ENCODE measurements at regions not wholly inside any gene's neighbourhood (a gene's known extent, or its start where the extent isn't known, plus 50 kb on each side); places are given as distances from the start of the nearest gene placed in this dataset.
"Not testable (repeated sequence)": the region's sequence is repeated elsewhere in the genome, so short reads cannot be mapped to it uniquely, and the experiment has no call there.

DNA sequence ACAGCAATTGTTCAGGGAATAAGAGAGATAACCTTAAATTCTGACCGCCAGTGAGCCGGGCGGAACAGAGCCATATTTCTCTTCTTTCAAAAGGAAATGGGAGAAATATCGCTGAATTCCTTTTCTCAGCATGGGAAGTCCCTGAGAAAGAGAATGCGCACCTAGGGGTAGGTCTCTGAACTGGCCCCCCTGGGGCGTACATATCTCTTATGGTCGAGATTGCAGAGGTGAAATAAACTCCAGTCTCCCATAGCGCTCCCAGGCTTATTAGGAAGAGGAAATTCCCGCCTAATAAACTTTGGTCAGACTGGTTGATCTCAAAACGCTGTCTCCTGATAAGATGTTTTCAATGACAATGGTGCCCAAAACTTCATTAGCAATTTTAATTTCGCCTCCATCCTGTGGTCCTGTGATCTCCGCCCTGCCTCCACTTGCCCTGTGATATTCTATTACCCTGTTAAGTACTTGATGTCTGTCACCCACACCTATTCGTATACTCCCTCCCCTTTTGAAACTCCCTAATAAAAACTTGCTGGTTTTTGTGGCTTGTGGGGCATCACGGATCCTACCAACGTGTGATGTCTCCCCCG is 195.8 kb upstream of the HMCN1 start:
- not testable (repeated sequence) for DNase-seq

DNA sequence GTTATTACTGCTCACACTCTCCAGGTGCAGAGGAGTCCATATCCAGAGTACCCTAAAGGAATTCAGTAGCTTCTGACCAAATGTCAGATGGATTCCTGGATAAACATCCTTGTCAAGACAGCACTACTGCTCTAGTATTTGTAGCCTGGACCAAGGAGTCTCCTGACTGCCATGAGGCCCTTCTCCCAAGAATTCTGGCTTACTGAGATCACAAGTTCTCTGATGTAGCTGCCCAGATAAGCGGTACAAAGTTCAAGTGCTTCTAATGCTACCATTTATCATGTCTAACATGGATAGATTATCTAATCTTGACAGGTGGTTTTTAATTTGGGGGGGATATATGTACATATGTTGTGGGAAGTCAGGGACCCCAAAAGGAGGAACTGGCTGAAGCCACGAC is 196.6 kb upstream of the HMCN1 start:
- no peak for DNase-seq

DNA sequence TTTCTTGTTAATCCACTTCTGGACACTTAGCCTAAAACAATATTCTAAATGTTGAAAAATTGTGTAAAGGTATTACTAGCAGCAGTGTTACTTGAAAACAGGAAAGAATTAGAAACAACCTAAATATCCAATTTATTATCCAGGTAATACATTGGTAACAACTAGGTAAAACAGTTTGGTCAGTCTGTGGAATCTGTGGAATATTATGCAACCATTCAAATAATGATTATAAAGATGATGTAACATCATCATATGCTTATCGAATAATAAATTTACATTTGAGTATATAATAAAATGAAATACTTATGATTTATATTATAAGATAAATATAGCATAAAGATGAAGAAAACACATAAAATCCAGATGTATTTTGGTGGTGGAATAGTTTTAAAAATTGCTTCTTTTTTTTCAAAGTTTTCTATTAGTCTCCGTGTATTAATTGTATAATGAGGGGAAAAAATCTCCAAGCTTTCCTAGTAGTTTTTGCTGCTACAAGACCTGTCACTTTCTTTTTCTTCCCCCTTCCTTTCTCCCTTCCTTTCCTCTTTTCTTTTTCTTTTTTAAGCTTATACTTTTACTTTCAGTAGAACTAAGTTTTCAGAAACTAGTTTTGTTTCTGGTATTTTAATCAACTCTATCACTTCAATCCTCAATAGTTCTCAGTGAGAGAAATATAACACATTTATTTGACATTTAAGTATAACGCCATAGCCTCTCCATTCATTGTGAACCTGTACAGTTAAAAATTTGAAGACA is 197.8 kb upstream of the HMCN1 start:
- DNase-seq, result no peak

DNA sequence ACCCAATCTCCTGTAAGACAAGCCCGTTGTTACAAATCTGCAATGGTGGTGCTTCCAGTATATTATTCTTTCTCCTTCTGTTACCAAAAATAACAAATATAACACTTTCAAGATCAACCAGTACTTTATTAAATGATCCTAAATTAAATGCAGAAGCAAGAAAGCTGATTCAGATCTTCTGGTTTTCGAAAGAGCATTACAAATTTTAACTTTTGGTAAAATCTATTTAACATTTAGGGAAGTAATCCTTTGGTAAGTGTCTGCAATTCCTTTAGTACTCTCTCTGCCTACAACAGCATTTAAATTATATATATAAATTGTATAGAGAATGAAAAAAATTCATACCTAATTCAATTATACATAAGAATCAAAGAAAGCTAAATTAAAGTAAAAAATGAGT is 198.6 kb upstream of the HMCN1 start:
- DNase-seq, result no peak

DNA sequence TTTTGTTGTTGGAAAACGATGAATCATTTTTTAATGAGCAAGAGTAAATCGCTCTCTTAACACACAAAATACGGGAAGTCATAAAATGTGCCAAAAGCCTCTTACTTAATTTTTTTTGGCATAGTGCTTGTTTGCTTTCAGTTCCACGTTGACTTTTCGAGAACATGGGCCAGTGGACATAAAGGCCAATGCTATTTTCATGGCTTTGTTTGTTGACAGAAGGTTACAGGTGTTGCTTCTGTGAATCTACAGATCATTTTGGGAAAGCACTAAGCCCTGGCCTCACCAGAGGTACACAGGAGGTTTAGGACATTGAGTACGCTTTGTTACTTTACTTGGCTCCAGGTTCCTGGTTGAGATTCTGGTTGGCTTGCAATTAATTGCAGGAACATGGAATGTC is 199.4 kb upstream of the HMCN1 start:
- DNase-seq, result no peak

DNA sequence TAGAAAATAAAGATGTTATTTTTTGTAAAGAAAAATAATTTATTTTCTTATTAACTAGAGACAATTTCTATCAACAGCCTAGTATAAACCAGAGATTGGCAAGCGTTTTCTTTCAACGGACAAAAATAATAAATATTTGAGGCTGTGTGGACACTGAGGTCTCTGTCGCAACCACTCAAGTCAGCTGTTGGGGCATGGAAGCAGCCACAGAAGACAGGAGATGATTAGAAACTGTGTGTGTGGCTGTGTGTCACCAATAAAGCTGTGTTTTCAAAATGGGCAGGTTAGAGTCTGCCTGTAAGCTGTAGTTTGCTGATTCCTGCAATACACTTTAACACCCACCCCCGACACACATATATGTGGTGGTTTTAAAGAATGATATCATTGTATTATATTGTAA is 200.6 kb upstream of the HMCN1 start:
- DNase-seq, result no peak

DNA sequence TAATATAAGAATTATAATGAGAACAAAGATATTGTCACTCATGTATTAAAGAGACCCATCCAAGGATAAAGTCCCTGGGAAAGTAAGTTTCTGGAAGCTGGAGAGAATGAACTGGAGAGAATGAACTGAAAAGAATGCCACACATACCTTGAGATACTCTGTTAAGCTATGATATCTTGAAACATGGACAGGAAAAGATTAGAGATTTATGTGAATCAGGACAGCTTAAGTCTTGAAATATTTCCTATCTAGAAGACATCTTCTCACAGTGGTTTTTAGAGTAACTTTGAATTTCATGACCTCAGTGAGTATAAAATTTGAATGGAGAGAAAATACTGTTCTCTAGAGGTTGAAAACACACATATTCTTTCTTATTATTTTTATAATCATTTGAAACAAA is 201.3 kb upstream of the HMCN1 start:
- no peak for DNase-seq

DNA sequence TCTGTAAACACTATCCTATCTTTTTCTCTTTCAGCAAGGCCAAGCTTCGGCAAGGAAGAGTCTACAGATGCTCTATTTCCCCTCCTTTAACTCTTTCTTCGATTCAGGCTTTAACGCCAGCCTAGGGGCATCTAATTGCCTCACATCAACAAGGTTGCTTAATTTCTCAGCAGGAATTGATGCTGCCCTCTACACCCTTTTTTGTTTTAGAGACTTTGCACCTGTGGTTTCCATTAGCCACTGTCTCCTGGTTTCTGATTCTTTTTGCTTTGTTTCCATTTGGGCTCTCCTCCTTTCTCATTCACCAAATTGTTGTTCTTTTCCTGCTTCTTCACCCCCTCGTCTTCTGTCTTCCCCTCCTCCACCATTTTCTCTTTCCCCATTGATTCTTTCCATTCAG is 202.4 kb upstream of the HMCN1 start:
- no peak for DNase-seq

DNA sequence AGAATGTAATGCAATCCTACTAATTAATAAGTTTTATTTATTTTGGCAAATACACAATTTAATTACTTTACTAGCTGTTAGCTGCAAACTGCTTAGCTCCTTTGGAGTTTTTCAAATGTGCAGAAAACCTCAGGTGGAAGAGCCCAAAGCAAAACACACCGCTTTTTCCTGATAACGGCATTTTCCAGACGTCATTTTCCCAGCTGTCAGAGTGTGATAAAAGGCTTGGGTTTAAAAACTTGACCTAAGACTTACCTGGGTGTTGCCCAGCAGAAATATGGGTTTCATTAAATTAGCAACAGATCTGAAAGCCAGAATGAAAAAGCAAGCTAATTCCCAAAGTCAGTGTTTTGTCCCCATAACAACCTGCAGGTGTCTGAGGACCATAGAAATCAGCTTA is 204.0 kb upstream of the HMCN1 start:
- no peak for DNase-seq

DNA sequence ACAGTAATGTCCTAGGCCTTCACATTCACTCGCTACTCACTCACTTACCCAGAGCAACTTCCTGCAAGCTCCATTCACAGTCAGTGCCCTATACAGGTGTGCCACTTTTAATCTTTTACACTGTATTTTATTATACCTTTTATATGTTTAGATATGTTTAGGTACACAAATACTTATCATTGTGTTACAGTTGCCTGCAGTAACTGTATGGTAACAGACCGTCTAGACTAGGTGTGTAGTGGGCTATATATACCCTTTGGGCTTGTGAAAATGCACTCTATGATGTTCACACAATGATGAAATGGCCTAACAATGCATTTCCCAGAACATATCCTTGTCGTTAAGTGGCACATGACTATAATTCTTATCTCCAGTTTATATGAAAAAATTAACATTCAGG is 204.5 kb upstream of the HMCN1 start:
- no peak for DNase-seq

DNA sequence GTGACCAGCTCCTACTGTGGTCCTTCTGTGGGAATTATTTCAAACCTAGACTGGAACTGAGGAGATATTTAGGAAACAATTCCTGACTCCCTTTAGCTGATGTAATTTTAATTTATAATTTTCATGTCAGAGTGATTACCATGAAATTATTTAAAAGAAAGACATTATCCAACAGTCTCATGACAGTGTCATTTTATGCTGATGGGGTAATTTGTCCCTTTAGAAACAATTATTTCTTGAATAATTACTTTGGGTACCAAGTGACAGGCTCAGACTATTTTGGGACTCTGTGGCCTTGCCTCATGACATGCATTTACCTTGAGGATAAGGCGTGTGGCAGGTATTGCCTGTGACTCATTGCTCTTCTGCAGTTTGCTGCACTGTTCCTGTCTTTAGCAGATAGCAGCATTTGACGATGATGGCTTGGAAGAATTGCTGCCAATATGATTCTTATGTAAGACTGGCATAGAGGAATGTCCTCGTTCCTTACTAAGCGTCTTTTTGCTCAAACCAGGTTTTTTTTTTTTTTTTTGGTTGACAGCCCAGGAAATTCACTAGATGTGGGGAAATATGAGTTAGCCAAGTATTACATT is 206.0 kb upstream of the HMCN1 start:
- no peak for DNase-seq

DNA sequence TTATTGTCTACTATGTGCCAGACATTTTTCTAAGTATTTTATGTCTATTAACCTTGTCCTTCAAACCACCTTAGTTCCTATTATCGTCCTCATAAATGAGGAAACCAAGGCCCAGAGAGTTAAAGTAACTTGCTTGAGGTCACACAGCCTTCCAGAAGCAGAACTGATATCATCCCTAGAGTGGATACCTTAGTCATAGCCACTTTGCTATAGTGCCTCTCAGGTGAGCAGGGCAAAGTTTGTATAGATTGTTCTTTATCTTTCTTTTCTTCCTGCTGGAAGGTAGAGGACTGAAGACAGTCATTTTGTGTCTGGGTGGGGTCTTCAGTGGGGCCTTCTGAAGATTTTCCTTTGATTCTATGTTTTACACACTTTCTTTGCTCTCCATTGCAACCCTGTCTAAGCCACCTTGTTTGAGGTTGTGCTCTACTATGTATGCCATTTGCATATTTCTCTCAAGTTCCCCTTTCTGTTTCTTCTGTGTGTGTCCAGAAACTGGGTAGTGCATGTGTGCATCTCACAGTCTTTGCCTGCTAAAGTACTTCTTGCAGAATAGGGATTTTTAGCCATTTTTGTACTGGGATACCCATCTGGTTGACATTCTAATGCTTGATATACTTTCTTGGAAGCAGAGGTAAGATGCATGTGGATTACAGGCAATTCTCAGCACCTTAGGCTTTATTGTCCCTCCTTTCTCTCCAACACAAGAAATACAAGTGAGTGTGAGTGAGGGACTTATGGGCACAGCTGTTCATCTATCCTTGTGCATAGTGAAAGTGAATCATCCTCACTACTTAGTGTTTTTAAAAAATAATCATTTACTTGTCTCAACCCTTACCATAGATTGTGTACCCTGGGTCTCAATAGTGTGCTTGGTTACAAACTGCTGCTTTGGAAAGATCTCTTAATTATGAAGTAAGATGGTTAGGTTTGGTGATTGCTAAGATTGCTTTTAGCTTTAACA is 207.6 kb upstream of the HMCN1 start:
- no peak for DNase-seq

DNA sequence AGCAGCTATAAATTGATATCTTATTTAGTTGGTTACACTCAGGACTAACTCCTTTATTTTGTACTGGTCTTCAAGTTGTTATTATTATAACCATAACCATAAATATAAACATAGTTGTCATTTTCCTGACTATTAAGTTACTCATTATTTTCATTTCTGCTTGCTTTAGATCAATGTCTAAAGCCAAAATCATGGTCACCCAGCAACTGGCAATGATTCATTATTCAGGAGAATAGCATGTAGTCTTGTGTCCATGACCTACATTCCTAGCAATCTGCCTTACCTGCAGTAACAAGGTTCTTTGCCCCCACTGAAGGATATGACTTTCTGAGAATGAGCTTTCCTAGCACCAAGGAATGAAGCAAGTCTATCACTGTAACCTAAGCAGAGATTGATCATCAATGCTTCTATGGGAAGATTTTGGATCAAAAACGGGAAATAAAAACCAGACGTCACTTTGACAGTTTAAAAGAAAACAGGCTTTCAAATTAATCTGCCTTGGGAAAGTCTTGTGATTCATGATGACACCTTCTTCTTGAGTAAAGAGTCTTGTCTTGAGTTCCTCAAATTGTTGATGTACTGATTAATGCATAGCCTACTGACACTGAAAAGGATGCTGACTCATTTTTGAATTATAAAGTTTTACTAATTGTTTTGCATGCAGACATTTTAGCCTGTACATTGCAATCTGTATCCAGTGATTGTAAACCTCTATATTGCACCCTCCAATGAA is 203.3 kb upstream of the IVNS1ABP start:
- DNase-seq, result no peak

DNA sequence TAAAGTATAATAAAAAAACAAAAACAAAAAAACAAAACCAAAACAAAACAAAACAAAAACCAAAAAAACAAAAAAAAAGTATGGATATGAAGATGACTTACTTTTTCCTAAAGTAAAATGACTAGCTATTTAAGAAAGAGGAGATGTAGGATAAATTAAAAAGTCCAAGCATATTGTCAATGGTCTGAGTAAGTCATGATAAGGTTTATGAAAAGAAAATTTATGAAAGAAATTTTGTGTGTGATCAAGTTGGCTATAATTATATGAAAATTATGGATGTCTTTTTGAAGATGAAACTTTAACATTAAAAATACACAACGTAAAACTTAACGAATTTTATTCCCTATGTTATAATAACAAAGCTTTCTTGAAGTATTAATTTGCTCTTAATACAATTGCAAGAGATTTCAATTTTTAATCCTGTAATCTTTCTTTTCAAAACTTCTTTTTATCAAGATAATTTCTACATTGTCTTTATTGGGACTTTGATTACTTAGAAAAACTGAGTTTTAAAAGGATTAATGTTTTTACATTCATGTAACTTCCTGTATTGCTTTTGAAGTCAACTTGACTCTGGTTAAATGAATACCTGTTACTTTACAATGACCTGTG is 200.9 kb upstream of the IVNS1ABP start:
- no peak for DNase-seq

DNA sequence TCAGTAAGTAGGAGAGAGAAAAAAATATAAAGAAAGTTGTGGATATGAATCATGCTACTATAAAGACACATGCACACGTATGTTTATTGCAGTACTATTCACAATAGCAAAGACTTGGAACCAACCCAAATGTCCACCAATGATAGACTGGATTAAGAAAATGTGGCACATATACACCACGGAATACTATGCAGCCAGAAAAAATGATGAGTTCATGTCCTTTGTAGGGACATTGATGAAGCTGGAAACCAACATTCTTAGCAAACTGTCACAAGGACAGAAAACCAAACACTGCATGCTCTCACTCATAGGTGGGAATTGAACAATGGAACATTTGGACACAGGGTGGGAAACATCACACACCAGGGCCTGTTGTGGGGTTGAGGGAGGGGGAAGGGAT is 200.3 kb upstream of the IVNS1ABP start:
- DNase-seq, result not testable (repeated sequence)

DNA sequence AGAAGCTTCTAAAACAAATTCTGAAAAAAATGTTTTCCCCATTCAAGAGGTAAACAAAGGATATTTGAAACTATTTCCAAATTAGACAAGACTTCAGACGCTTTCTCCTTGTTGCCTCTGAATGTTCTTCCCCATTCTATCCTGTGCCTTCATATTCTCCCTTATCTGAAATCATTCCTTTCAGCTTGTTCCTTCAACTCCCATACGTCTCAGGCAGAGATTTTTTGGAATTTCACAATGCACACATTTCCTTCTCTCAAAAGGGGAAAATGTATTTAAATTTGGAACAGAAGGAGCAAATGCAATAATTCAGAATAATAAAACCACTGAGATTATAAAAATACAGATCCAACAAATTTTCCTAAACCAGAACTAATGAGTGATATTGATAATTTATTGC is 198.7 kb upstream of the IVNS1ABP start:
- no peak for DNase-seq

DNA sequence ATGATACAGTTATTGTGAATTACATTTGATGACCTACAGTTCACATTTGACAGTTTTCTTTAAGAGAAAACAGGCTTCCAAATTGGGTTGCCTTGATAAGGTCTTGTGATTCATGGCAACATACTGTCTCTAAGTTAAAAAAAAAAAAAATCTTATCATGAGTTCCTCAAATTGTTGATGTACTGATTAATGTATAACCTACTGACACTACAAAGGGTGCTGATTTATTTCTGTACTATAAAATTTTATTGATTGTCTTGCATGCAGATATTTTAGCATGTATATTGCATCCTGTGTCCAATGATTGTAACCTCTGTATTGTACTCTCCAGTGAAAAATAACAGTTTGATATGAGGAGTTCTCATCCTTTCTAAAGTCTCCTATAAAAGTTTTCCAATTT is 197.3 kb upstream of the IVNS1ABP start:
- DNase-seq, result no peak

DNA sequence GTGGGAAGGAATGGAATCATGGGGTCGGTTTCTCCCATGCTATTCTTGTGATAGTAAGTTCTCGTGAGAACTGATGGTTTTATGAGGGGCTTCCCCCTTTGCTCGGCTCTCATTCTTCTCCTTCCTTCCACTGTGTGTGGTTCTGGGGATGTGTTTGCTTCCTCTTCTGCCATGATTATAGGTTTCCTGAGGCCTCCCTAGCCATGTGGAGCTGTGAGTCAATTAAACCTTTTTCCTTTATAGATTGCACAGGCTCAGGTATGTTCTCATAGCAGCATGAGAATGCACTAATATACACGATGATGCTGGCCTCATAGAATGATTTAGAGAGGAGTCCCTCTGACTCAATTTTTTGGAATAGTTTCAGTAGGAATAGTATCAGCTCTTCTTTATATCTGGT is 195.4 kb upstream of the IVNS1ABP start:
- DNase-seq, result no peak

DNA sequence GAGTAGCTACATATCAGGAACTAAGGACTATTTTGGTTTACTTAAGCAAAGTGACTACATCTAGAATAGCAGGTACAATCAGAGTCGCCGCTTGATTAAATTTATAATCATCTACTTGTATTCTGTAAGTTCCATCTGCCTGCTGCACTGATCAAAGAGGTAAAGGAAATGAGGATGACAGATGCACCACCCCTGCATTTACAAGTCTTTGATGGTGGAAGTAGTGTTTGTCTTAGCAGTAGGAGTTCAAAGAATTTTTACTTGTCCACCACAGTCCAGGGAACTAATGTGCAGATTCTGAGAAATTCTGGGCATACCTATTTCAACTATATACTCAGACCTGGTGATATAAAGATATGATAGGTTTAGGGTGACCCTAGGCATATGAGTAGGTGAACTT is 184.1 kb upstream of the IVNS1ABP start:
- no peak for DNase-seq

DNA sequence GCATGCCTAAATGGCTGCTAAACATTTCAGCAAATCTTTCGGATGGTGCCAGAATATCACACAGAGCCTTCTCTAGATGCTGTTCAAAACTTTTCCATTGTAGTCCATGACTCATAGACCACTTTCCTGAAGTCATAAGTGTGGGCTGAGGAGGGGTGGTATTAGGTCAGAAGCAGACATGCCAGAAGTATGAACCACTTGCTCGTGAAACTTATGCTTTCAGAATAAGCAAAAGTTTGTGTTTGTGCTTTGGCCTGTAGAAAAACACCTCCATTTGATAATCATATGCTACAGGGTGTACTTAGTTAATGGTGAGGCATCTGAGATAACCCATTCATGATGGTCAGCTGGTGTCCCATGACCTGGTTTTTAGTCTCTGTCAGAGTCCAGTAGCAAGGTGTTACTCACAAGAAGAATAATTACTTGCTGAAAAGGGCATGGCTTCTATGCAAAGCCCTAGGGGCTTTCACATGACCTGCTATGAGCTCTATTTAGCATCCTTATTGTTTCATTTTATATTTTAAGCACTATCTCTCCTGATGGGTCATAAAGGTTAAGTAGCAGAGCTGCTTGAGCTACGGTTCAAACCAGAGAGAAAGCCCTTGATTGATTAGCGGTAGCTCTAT is 183.1 kb upstream of the IVNS1ABP start:
- peak; percentile 26 for DNase-seq

DNA sequence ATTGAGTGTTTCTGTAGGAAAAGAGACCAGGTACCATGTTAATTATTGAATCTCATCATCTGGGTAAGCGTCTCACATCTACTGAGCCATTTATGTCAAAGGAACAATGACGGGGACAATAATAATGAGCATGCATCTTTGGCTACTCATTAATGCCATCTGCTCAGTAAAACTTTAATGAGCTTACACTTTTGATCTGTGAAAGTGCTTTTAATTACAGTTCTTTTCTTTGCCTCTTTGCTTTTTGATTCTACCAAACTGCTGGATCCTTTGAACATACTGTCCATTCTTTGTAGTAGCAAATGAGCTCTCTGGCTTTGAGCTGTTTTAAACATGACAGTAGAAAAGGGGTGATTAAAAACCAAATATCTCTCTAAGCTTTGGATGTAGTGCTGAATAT is 181.2 kb upstream of the IVNS1ABP start:
- DNase-seq, result no peak

DNA sequence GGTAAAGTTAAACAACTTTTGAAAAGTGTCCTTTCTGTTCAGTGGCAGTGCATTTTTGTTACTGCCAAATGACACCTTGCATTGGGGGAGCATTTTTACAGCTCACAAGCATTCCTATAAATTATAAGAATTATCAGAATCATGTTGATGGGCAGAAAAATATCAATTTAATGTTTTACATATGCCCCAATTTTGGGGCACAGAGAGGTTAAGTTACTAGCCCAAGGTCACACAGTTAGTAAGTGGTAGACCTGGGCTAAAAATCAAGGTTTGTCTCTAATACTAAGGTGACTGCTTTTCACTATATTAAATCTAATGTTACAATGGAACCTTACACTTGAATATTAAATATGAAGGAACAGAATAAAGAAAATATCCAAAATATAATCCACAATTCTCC is 180.1 kb upstream of the IVNS1ABP start:
- DNase-seq, result no peak
